ENCODE measurements at regions not wholly inside any gene's neighbourhood (a gene's known extent, or its start where the extent isn't known, plus 50 kb on each side); places are given as distances from the start of the nearest gene placed in this dataset.

- in situ Hi-C loops (cut with MboI; ENCODE audit: low sequenced_read_pairs, unreplicated experiment), result no loop called here
- no peak for DNase-seq (ENCODE audit: low spot score)
- TF ChIP-seq CTCF (IDR thresholded peaks at IDR 0.05; ENCODE audit: borderline replicate concordance, control extremely low read depth, extremely low read depth, insufficient read depth, missing control alignments), result no peak
Observed at GRCh38 chr12:128140551-128140950, 126.4 kb upstream of the TMEM132C start.

GRCh38 chr12:128150961-128151360 lies 116.0 kb upstream of the TMEM132C start:
- in situ Hi-C loops (cut with MboI; ENCODE audit: low sequenced_read_pairs, unreplicated experiment), result no loop called here
- no peak for DNase-seq (ENCODE audit: low spot score)
- no peak for TF ChIP-seq CTCF (IDR thresholded peaks at IDR 0.05; ENCODE audit: borderline replicate concordance, control extremely low read depth, extremely low read depth, insufficient read depth, missing control alignments)

- in situ Hi-C loops (cut with MboI; ENCODE audit: low sequenced_read_pairs, unreplicated experiment), result no loop called here
- DNase-seq (ENCODE audit: low spot score), result no peak
- no peak for TF ChIP-seq CTCF (IDR thresholded peaks at IDR 0.05; ENCODE audit: borderline replicate concordance, control extremely low read depth, extremely low read depth, insufficient read depth, missing control alignments)
Observed at GRCh38 chr12:128155571-128155970, 111.4 kb upstream of the TMEM132C start.

- TF ChIP-seq CTCF (IDR thresholded peaks at IDR 0.05; ENCODE audit: borderline replicate concordance, control extremely low read depth, extremely low read depth, insufficient read depth, missing control alignments), result no peak
- in situ Hi-C loops (cut with MboI; ENCODE audit: low sequenced_read_pairs, unreplicated experiment), result no loop called here
- DNase-seq (ENCODE audit: low spot score), result no peak
Observed at GRCh38 chr12:128163086-128163485, 103.9 kb upstream of the TMEM132C start.

GRCh38 chr12:128164533-128164932 lies 102.4 kb upstream of the TMEM132C start:
- DNase-seq (ENCODE audit: low spot score), result no peak
- in situ Hi-C loops (cut with MboI; ENCODE audit: low sequenced_read_pairs, unreplicated experiment), result no loop called here
- no peak for TF ChIP-seq CTCF (IDR thresholded peaks at IDR 0.05; ENCODE audit: borderline replicate concordance, control extremely low read depth, extremely low read depth, insufficient read depth, missing control alignments)

- in situ Hi-C loops (cut with MboI; ENCODE audit: low sequenced_read_pairs, unreplicated experiment), result no loop called here
- no peak for DNase-seq (ENCODE audit: low spot score)
- TF ChIP-seq CTCF (IDR thresholded peaks at IDR 0.05; ENCODE audit: borderline replicate concordance, control extremely low read depth, extremely low read depth, insufficient read depth, missing control alignments), result no peak
Observed at GRCh38 chr12:128165387-128165786, 101.6 kb upstream of the TMEM132C start.

- in situ Hi-C loops (cut with MboI; ENCODE audit: low sequenced_read_pairs, unreplicated experiment), result no loop called here
- TF ChIP-seq CTCF (IDR thresholded peaks at IDR 0.05; ENCODE audit: borderline replicate concordance, control extremely low read depth, extremely low read depth, insufficient read depth, missing control alignments), result no peak
Observed at GRCh38 chr12:128168273-128168672, 98.7 kb upstream of the TMEM132C start.

More at GRCh38 chr12:128168273-128168672, 98.7 kb upstream of the TMEM132C start:
- no peak for DNase-seq (ENCODE audit: low spot score)

Data from GM13976 (cell line).